Hepatocyte (in vitro differentiated cells): ENCODE measurements at regions not wholly inside any gene's neighbourhood (a gene's known extent, or its start where the extent isn't known, plus 50 kb on each side); places are given as distances from the start of the nearest gene placed in this dataset.

Experiments used
- CTCF ChIP-seq: fragments of 200-600 bp; sonication (generic); IDR thresholded peaks from 2 replicates; pipeline ENCODE4 v1.5.1; 2016; ENCODE audit warnings: antibody characterized with exemption, mild to moderate bottlenecking; ENCODE audit not compliant: poor library complexity
- EZH2 ChIP-seq: fragments of 200-600 bp; sonication (generic); IDR thresholded peaks from 2 replicates; pipeline ENCODE4 v1.6.1; 2016; ENCODE audit warnings: antibody characterized with exemption, mild to moderate bottlenecking, borderline replicate concordance
- EZH2phosphoT487 ChIP-seq: fragments of 200-600 bp; sonication (generic); IDR thresholded peaks from one replicate; pipeline ENCODE4 v1.6.1; 2018; ENCODE audit warnings: antibody characterized with exemption, mild to moderate bottlenecking, low read depth, moderate library complexity; ENCODE audit not compliant: unreplicated experiment, severe bottlenecking

GRCh38 chr2:115908731-115909130 is 1466.3 kb downstream of the DPP10 start:
- TF ChIP-seq EZH2 (no peak), CTCF (no peak), EZH2phosphoT487 (no peak)
